ENCODE measurements at regions not wholly inside any gene's neighbourhood (a gene's known extent, or its start where the extent isn't known, plus 50 kb on each side); places are given as distances from the start of the nearest gene placed in this dataset.

DNA sequence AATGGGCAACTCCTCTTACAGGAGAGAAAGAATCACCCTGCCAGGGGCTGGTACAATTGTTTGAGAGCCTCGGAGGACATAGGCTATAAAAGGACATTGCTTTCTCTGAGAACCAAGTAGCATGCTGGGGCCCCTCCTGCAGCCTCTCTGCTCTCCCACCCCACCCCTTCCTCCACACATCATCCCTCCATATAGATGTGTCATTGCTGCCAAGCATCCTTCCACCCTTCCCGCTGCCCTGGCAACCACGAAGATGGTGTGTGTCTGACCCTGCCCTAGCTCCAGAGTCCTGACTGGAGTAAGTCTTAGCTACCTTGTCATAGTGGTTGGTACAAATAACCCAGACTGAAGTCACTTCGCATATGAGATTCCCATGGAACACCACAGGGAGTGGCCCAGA is 129.7 kb downstream of the SNX5 start (continued):
- TF ChIP-seq FOSL1 (IDR thresholded peaks at IDR 0.05; ENCODE audit: insufficient read depth, low read depth, low read length): no peak
- TF ChIP-seq KDM5A (IDR thresholded peaks at IDR 0.05; ENCODE audit: low read length): no peak

Data from H1 (cell line).